Ovary (tissue), 3 donors: ENCODE measurements at regions not wholly inside any gene's neighbourhood (a gene's known extent, or its start where the extent isn't known, plus 50 kb on each side); places are given as distances from the start of the nearest gene placed in this dataset.

Source experiments
- CTCF ChIP-seq, 3 donors: fragments of 450-650 bp in 2 of 3; fragments of 200-600 bp in 1 of 3; IDR thresholded peaks; one replicate each; pipeline versions ENCODE4 v1.5.1 to v1.8.0; 2016 to 2022; ENCODE audit warnings: antibody characterized with exemption in 3 of 3, mild to moderate bottlenecking in 1 of 3
- EP300 ChIP-seq: sonication (generic); formaldehyde crosslinking; IDR thresholded peaks from one replicate; pipeline ENCODE4 v1.6.1; 2017; ENCODE audit warnings: antibody characterized with exemption
- POLR2A ChIP-seq: fragments of 450-650 bp; IDR thresholded peaks from one replicate; pipeline ENCODE4 v1.6.1; 2017; ENCODE audit warnings: antibody characterized with exemption, mild to moderate bottlenecking, moderate library complexity
- donor health status: DM: no; HTN: no; CAD: no.

DNA sequence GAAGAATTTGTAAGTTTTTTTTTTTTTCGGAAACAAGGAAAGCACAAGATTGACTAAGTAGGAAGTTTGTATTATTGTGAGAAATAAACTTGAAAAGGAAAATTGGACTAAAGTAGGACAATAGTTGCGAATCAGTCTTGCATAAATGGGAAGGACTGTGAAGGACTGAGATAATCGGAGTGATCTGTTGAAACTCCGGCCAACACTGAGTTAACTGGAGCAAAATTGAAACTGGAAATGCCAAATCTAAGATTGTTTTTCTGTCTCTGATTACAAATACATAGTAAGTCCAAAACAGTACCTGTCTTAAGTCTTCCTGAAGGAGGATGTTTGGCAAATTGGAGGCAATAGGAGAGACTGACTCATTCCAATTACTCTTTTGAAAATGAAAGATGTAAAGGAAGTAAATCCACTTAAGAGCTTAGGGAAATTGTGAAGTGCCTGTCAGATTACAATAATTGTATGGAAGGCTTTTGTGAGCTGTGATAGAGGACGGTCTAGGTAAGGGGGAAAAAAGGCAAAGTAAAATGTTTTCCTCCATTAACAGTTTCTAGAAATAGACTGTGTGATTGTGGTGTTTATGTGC, 204.9 kb upstream of the CYRIA start:
- no peak for TF ChIP-seq CTCF (IDR thresholded peaks at IDR 0.05)
- TF ChIP-seq POLR2A, result no peak
- TF ChIP-seq EP300, result no peak
